Tibial nerve (tissue), 4 donors: ENCODE measurements at regions not wholly inside any gene's neighbourhood (a gene's known extent, or its start where the extent isn't known, plus 50 kb on each side); places are given as distances from the start of the nearest gene placed in this dataset.

ENCODE experiments used
- DNase-seq, 2 donors: peaks; one replicate each; pipeline ENCODE4 v3.0.0-alpha.2; 2019; ENCODE audit warnings: low spot score in 2 of 2
- H3K27ac ChIP-seq, 4 donors: fragments of 200-600 bp; sonication (generic) in 3 of 4; one replicate each; pipeline ENCODE4 v1.5.1; 2017 to 2019; ENCODE audit warnings: mild to moderate bottlenecking in 1 of 4
- H3K27me3 ChIP-seq, 2 donors: fragments of 200-600 bp; sonication (generic) in 1 of 2; one replicate each; pipeline versions ENCODE4 v1.5.1 to v1.6.0; 2017 to 2019
- H3K36me3 ChIP-seq, 3 donors: fragments of 200-600 bp; sonication (generic); one replicate each; pipeline ENCODE4 v1.5.1; 2018 to 2019
- H3K4me1 ChIP-seq, 4 donors: fragments of 200-600 bp; sonication (generic) in 3 of 4; one replicate each; pipeline ENCODE4 v1.5.1; 2017 to 2019
- H3K4me3 ChIP-seq, 4 donors: fragments of 200-600 bp; sonication (generic) in 3 of 4; one replicate each; pipeline ENCODE4 v1.5.1; 2017 to 2019; ENCODE audit warnings: mild to moderate bottlenecking in 1 of 4, moderate library complexity in 1 of 4
- H3K9me3 ChIP-seq, 4 donors: fragments of 200-600 bp; sonication (generic) in 3 of 4; one replicate each; pipeline ENCODE4 v1.5.1; 2017 to 2019
- CTCF ChIP-seq, 5 experiments: fragments of 200-600 bp in 3 of 5; fragments of 450-650 bp in 2 of 5; sonication (generic) in 3 of 5; IDR thresholded peaks; one replicate each; pipeline ENCODE4 v1.5.1; 2016 to 2019; ENCODE audit warnings: antibody characterized with exemption in 5 of 5, mild to moderate bottlenecking in 3 of 5, moderate library complexity in 2 of 5
- EP300 ChIP-seq, 2 donors: sonication (generic); formaldehyde crosslinking; IDR thresholded peaks; one replicate each; pipeline ENCODE4 v1.6.1; 2017; ENCODE audit warnings: antibody characterized with exemption in 2 of 2, mild to moderate bottlenecking in 1 of 2
- POLR2A ChIP-seq, 2 donors: fragments of 450-650 bp; IDR thresholded peaks; one replicate each; pipeline ENCODE4 v1.6.1; 2017; ENCODE audit warnings: antibody characterized with exemption in 2 of 2, mild to moderate bottlenecking in 2 of 2, moderate library complexity in 2 of 2
- WGBS, 2 donors: methylation state at CpG; one replicate each; pipeline ENCODE4 v1.1.5; 2018; 5-methylcytosine and 5-hydroxymethylcytosine counted together

DNA sequence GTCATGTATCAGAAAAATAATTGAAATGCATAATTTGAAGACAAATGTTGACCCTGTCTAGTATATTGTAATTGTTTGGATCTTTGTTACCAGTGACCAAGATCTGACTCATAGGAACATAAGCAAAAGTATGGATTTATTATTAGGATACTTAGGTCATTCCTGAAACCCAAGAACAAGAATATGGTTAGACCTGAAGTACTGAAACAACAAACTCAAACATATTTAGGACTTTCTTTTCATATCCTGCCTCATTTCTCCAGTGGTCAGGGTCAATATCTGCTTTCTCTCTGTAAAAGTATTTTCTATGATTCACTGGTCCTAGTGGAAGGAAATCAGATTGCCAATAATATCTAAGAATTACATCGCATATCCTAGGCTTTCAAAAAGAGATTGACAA, 1937.1 kb upstream of the WWC1 start:
- Histone ChIP-seq H3K36me3 (no peaks in the 10 kb centered on the region), H3K4me3 (no peak overlapping the region), H3K27ac (no peak overlapping the region), H3K27me3 (no peaks in the 10 kb centered on the region), H3K9me3 (no peaks in the 10 kb centered on the region), H3K4me1 (no peaks in the 10 kb centered on the region)
- 86 to 89% methylated on average over 1 of the region's 1 CpG for WGBS, 2 donors
- TF ChIP-seq EP300 (IDR thresholded peaks at IDR 0.05), result no peak
- TF ChIP-seq POLR2A (IDR thresholded peaks at IDR 0.05), result no peak
- no peak for TF ChIP-seq CTCF (IDR thresholded peaks at IDR 0.05)
- no peak for DNase-seq

- H3K36me3 ChIP-seq, result no peaks in the 10 kb centered on the region
- H3K4me3 ChIP-seq, result no peak overlapping the region
- H3K4me1 ChIP-seq, result no peaks in the 10 kb centered on the region
- H3K27me3 ChIP-seq, result no peaks in the 10 kb centered on the region
- TF ChIP-seq CTCF (IDR thresholded peaks at IDR 0.05) (no peak), EP300 (IDR thresholded peaks at IDR 0.05) (no peak), POLR2A (IDR thresholded peaks at IDR 0.05) (no peak)
- H3K27ac ChIP-seq, result no peak overlapping the region
- 65 to 80% methylated on average over 5 of the region's 5 CpGs for WGBS, 2 donors
- no peaks in the 10 kb centered on the region for H3K9me3 ChIP-seq
- no peak for DNase-seq
Measured at GRCh38 chr5:166356096-166356495, 1935.3 kb upstream of the WWC1 start.

- TF ChIP-seq POLR2A (IDR thresholded peaks at IDR 0.05) (no peak), EP300 (IDR thresholded peaks at IDR 0.05) (no peak), CTCF (IDR thresholded peaks at IDR 0.05) (no peak)
- H3K9me3 ChIP-seq, result peaks cover 0 to 11% (median 0%) of the 10 kb centered on the region in 4 donors
- no peak overlapping the region for H3K4me3 ChIP-seq
- H3K27me3 ChIP-seq, result no peaks in the 10 kb centered on the region
- no peak for DNase-seq
- H3K36me3 ChIP-seq, result no peaks in the 10 kb centered on the region
- no peak overlapping the region for H3K27ac ChIP-seq
- no peaks in the 10 kb centered on the region for H3K4me1 ChIP-seq
- 66 to 67% methylated on average over 4 of the region's 4 CpGs for WGBS, 2 donors
Measured at GRCh38 chr5:166358127-166358830, 1933.2 kb upstream of the WWC1 start.

GRCh38 chr5:166363087-166363760, 1928.2 kb upstream of the WWC1 start:
- TF ChIP-seq POLR2A (IDR thresholded peaks at IDR 0.05) (no peak), CTCF (IDR thresholded peaks at IDR 0.05) (no peak), EP300 (IDR thresholded peaks at IDR 0.05) (no peak)
- H3K36me3 ChIP-seq, result no peaks in the 10 kb centered on the region
- peaks cover 0 to 11% (median 0%) of the 10 kb centered on the region in 4 donors for H3K9me3 ChIP-seq
- no peak for DNase-seq
- 33 to 35% methylated on average over 6 of the region's 6 CpGs for WGBS, 2 donors
- no peak overlapping the region for H3K27ac ChIP-seq
- no peaks in the 10 kb centered on the region for H3K4me1 ChIP-seq
- no peak overlapping the region for H3K4me3 ChIP-seq
- H3K27me3 ChIP-seq, result no peaks in the 10 kb centered on the region

- Histone ChIP-seq H3K27me3 (no peaks in the 10 kb centered on the region), H3K36me3 (no peaks in the 10 kb centered on the region), H3K4me1 (peaks cover 0 to 4% (median 0%) of the 10 kb centered on the region in 4 donors), H3K4me3 (no peak overlapping the region), H3K9me3 (peaks cover 0 to 11% (median 0%) of the 10 kb centered on the region in 4 donors), H3K27ac (no peak overlapping the region)
- WGBS, 2 donors, result 73 to 75% methylated on average over 4 of the region's 4 CpGs
- no peak for TF ChIP-seq CTCF (IDR thresholded peaks at IDR 0.05)
- no peak for TF ChIP-seq EP300 (IDR thresholded peaks at IDR 0.05)
- TF ChIP-seq POLR2A (IDR thresholded peaks at IDR 0.05), result no peak
- DNase-seq, result no peak
Measured at GRCh38 chr5:166365164-166365563, 1926.3 kb upstream of the WWC1 start.
